Suprapubic skin (tissue), 3 donors: ENCODE measurements at regions not wholly inside any gene's neighbourhood (a gene's known extent, or its start where the extent isn't known, plus 50 kb on each side); places are given as distances from the start of the nearest gene placed in this dataset.

Experiments used
- POLR2A ChIP-seq, 2 donors: fragments of 450-650 bp; IDR thresholded peaks; one replicate each; pipeline ENCODE4 v1.6.1; 2017; ENCODE audit warnings: antibody characterized with exemption in 2 of 2, mild to moderate bottlenecking in 2 of 2, moderate library complexity in 2 of 2
- TF ChIP-seq, protein P1 (sequence below), 2 donors: fragments of 200-600 bp in 1 of 2; fragments of 450-650 bp in 1 of 2; sonication (generic) in 1 of 2; IDR thresholded peaks; one replicate each; pipeline ENCODE4 v1.5.1; 2016 to 2019; ENCODE audit warnings: antibody characterized with exemption in 2 of 2, mild to moderate bottlenecking in 1 of 2, moderate library complexity in 1 of 2

GRCh38 chr1:121452484-121452883 lies 267.7 kb downstream of the SRGAP2C start:
- TF ChIP-seq, protein P1, sequence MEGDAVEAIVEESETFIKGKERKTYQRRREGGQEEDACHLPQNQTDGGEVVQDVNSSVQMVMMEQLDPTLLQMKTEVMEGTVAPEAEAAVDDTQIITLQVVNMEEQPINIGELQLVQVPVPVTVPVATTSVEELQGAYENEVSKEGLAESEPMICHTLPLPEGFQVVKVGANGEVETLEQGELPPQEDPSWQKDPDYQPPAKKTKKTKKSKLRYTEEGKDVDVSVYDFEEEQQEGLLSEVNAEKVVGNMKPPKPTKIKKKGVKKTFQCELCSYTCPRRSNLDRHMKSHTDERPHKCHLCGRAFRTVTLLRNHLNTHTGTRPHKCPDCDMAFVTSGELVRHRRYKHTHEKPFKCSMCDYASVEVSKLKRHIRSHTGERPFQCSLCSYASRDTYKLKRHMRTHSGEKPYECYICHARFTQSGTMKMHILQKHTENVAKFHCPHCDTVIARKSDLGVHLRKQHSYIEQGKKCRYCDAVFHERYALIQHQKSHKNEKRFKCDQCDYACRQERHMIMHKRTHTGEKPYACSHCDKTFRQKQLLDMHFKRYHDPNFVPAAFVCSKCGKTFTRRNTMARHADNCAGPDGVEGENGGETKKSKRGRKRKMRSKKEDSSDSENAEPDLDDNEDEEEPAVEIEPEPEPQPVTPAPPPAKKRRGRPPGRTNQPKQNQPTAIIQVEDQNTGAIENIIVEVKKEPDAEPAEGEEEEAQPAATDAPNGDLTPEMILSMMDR (IDR thresholded peaks at IDR 0.05) = no peak
- TF ChIP-seq POLR2A (IDR thresholded peaks at IDR 0.05) = no peak
